Retinal pigment epithelial cell (primary cell): ENCODE measurements at regions not wholly inside any gene's neighbourhood (a gene's known extent, or its start where the extent isn't known, plus 50 kb on each side); places are given as distances from the start of the nearest gene placed in this dataset.
"Not testable (repeated sequence)": the region's sequence is repeated elsewhere in the genome, so short reads cannot be mapped to it uniquely, and the experiment has no call there.

ENCODE experiments used
- DNase-seq: peaks from one replicate; pipeline ENCODE4 v3.0.0-alpha.2; 2010; ENCODE audit warnings: low read depth
- H3K4me3 ChIP-seq: 2 replicates; pipeline ENCODE4 v1.5.1; 2011; ENCODE audit warnings: mild to moderate bottlenecking, low read length, control low read depth, moderate library complexity
- CTCF ChIP-seq: conservative IDR thresholded peaks from 2 replicates; pipeline ENCODE4 v1.5.1; 2011; ENCODE audit warnings: low read depth, low read length, control low read depth, inconsistent platforms

GRCh38 chr12:83461336-83461935 lies 774.7 kb downstream of the TMTC2 start:
- no peak for TF ChIP-seq CTCF
- H3K4me3 ChIP-seq = no peak overlapping the region
- DNase-seq = no peak

- H3K4me3 ChIP-seq = no peak overlapping the region
- no peak for DNase-seq
- no peak for TF ChIP-seq CTCF
Measured at GRCh38 chr12:83451189-83451588, 764.5 kb downstream of the TMTC2 start.

GRCh38 chr12:83434600-83434999 lies 747.9 kb downstream of the TMTC2 start:
- no peak for DNase-seq
- TF ChIP-seq CTCF = no peak
- H3K4me3 ChIP-seq = no peak overlapping the region

GRCh38 chr12:83432176-83432719 lies 745.5 kb downstream of the TMTC2 start:
- DNase-seq = no peak
- TF ChIP-seq CTCF = no peak
- no peak overlapping the region for H3K4me3 ChIP-seq

- not testable (repeated sequence) for DNase-seq, H3K4me3 ChIP-seq
Measured at GRCh38 chr12:83427586-83428136, 741.0 kb downstream of the TMTC2 start.

GRCh38 chr12:83414981-83415380 lies 728.3 kb downstream of the TMTC2 start:
- TF ChIP-seq CTCF = no peak
- no peak for DNase-seq
- no peak overlapping the region for H3K4me3 ChIP-seq

- no peak for DNase-seq
- no peak overlapping the region for H3K4me3 ChIP-seq
- TF ChIP-seq CTCF = no peak
Measured at GRCh38 chr12:83408851-83409250, 722.1 kb downstream of the TMTC2 start.
